SK-N-SH (cell line): ENCODE measurements at regions not wholly inside any gene's neighbourhood (a gene's known extent, or its start where the extent isn't known, plus 50 kb on each side); places are given as distances from the start of the nearest gene placed in this dataset.

Experiments used
- CTCF ChIA-PET: fragments of 300-600, 350-600 bp; formaldehyde crosslinking; extraction: SDS; loops from one replicate; lab custom pipeline; 2021; lab: Yijun Ruan, JAX
- POLR2A ChIA-PET: fragments of 350-600 bp; sonication (Branson Sonifier 250); formaldehyde crosslinking; extraction: SDS; loops from one replicate; lab custom pipeline; 2020; ENCODE audit warnings: antibody characterized with exemption, inconsistent platforms; lab: Yijun Ruan, JAX
- DNase-seq: peaks from one replicate; pipeline ENCODE4 v3.0.0; 2012
- H2AFZ ChIP-seq: fragments of 200-600 bp; sonication (generic); 2 replicates; pipeline ENCODE4 v1.8.1; 2016; ENCODE audit warnings: antibody characterized with exemption, mild to moderate bottlenecking, low read depth
- H3F3A ChIP-seq: fragments of 200-600 bp; sonication (generic); replicated peaks from 2 replicates; pipeline ENCODE3; 2016; ENCODE audit warnings: antibody characterized with exemption, mild to moderate bottlenecking; ENCODE audit not compliant: insufficient read depth
- H3K27ac ChIP-seq, 2 experiments: fragments of 200-500 bp in 1 of 2; fragments of 200-600 bp in 1 of 2; sonication (Bioruptor generic) in 1 of 2; sonication (generic), shearing (Covaris generic) in 1 of 2; 2 replicates each; pipeline versions ENCODE4 v1.5.1 to v1.6.1; 2014 to 2016; ENCODE audit warnings: low read depth in 2 of 2, inconsistent platforms in 1 of 2, low read length in 1 of 2, mild to moderate bottlenecking in 1 of 2, mixed read lengths in 1 of 2
- H3K27me3 ChIP-seq: fragments of 200-600 bp; sonication (generic), shearing (Covaris generic); 2 replicates; pipeline ENCODE4 v1.6.1; 2016; ENCODE audit warnings: mixed run types; ENCODE audit not compliant: insufficient read depth
- H3K36me3 ChIP-seq, 2 experiments: fragments of 200-500 bp in 1 of 2; fragments of 200-600 bp in 1 of 2; sonication (Bioruptor generic) in 1 of 2; sonication (generic) in 1 of 2; replicated peaks in 1 of 2; 2 replicates each; pipeline versions ENCODE3 to v1.5.1; 2014 to 2016; ENCODE audit warnings: low read length in 1 of 2, mild to moderate bottlenecking in 1 of 2; ENCODE audit not compliant: insufficient read depth in 2 of 2, control insufficient read depth in 1 of 2
- H3K4me1 ChIP-seq, 2 experiments: fragments of 200-500 bp in 1 of 2; fragments of 200-600 bp in 1 of 2; sonication (Bioruptor generic) in 1 of 2; sonication (generic), shearing (Covaris generic) in 1 of 2; 2 replicates each; pipeline versions ENCODE4 v1.5.1 to v1.6.1; 2014 to 2016; ENCODE audit warnings: low read depth in 1 of 2, low read length in 1 of 2, mixed run types in 1 of 2; ENCODE audit not compliant: insufficient read depth in 2 of 2, control insufficient read depth in 1 of 2
- H3K4me2 ChIP-seq: fragments of 200-600 bp; sonication (generic), shearing (Covaris generic); 2 replicates; pipeline ENCODE4 v1.6.1; 2017; ENCODE audit warnings: mixed run types
- H3K4me3 ChIP-seq, 2 experiments: fragments of 200-500 bp in 1 of 2; fragments of 200-600 bp in 1 of 2; sonication (Bioruptor generic) in 1 of 2; sonication (generic), shearing (Covaris generic) in 1 of 2; 2 replicates each; pipeline versions ENCODE4 v1.5.1 to v1.8.1; 2014 to 2016; ENCODE audit warnings: low read depth in 2 of 2, inconsistent platforms in 1 of 2, low read length in 1 of 2, mild to moderate bottlenecking in 1 of 2, mixed read lengths in 1 of 2, moderate library complexity in 1 of 2
- H3K79me2 ChIP-seq: fragments of 200-600 bp; sonication (generic); 2 replicates; pipeline ENCODE4 v1.8.1; 2017; ENCODE audit warnings: mild to moderate bottlenecking; ENCODE audit not compliant: insufficient read depth
- H3K9ac ChIP-seq: fragments of 200-600 bp; sonication (generic); 2 replicates; pipeline ENCODE4 v1.6.1; 2017; ENCODE audit warnings: mixed run types
- H3K9me2 ChIP-seq: fragments of 200-600 bp; sonication (generic); 2 replicates; pipeline ENCODE4 v1.6.1; 2017; ENCODE audit warnings: mixed run types
- H3K9me3 ChIP-seq: fragments of 200-600 bp; sonication (generic); 2 replicates; pipeline ENCODE4 v1.6.1; 2017; ENCODE audit warnings: mixed run types, mild to moderate bottlenecking, moderate library complexity
- H4K20me1 ChIP-seq: fragments of 200-600 bp; sonication (generic); 2 replicates; pipeline ENCODE4 v1.6.1; 2017; ENCODE audit warnings: mild to moderate bottlenecking, mixed run types; ENCODE audit not compliant: insufficient read depth
- ELF1 ChIP-seq: IDR thresholded peaks from 2 replicates; pipeline ENCODE4 v1.4.0; 2012
- EP300 ChIP-seq, 2 experiments: IDR thresholded peaks; 2 replicates each; pipeline versions ENCODE4 v1.4.0 to v1.6.1; 2012; ENCODE audit warnings: borderline replicate concordance in 1 of 2, low read depth in 1 of 2, low read length in 1 of 2
- FOSL2 ChIP-seq: IDR thresholded peaks from 2 replicates; pipeline ENCODE4 v1.4.0; 2012; ENCODE audit warnings: low read depth, mild to moderate bottlenecking, moderate library complexity, borderline replicate concordance
- GABPA ChIP-seq: IDR thresholded peaks from 2 replicates; pipeline ENCODE4 v1.4.0; 2012; ENCODE audit warnings: low read depth, mild to moderate bottlenecking
- MEF2A ChIP-seq: IDR thresholded peaks from 2 replicates; pipeline ENCODE4 v1.4.0; 2012; ENCODE audit warnings: low read depth, borderline replicate concordance
- MXI1 ChIP-seq: IDR thresholded peaks from 2 replicates; pipeline ENCODE4 v1.6.1; 2012; ENCODE audit warnings: mild to moderate bottlenecking, low read depth, low read length, improper control_type of control experiment
- NFIC ChIP-seq: IDR thresholded peaks from 2 replicates; pipeline ENCODE4 v1.4.0; 2012; ENCODE audit warnings: borderline replicate concordance
- NRF1 ChIP-seq: IDR thresholded peaks from 2 replicates; pipeline ENCODE4 v1.6.1; 2012; ENCODE audit warnings: low read depth, mild to moderate bottlenecking, low read length
- POLR2AphosphoS5 ChIP-seq: IDR thresholded peaks from 2 replicates; pipeline ENCODE4 v1.6.1; 2012; ENCODE audit warnings: low read depth, low read length
- RAD21 ChIP-seq: IDR thresholded peaks from 2 replicates; pipeline ENCODE4 v1.6.1; 2012; ENCODE audit warnings: mild to moderate bottlenecking, low read length
- SIN3A ChIP-seq: IDR thresholded peaks from 2 replicates; pipeline ENCODE4 v1.6.1; 2012; ENCODE audit warnings: low read depth, mild to moderate bottlenecking, low read length, moderate library complexity, borderline replicate concordance
- SMC3 ChIP-seq: IDR thresholded peaks from 2 replicates; pipeline ENCODE4 v1.6.1; 2012; ENCODE audit warnings: low read depth, low read length, improper control_type of control experiment
- TAF1 ChIP-seq: IDR thresholded peaks from 2 replicates; pipeline ENCODE4 v1.6.1; 2012; ENCODE audit warnings: low read depth, mild to moderate bottlenecking, low read length, moderate library complexity, borderline replicate concordance
- YY1 ChIP-seq: IDR thresholded peaks from 2 replicates; pipeline ENCODE4 v1.4.0; 2012; ENCODE audit warnings: low read depth, mild to moderate bottlenecking
- WGBS: methylation state at CpG from one replicate; pipeline ENCODE4 v1.1.6; 2017; ENCODE audit warnings: low lambda C conversion rate; 5-methylcytosine and 5-hydroxymethylcytosine counted together
- TF ChIP-seq, protein P1 (sequence below): IDR thresholded peaks from 2 replicates; pipeline ENCODE4 v1.4.0; 2012; ENCODE audit warnings: low read depth, borderline replicate concordance
- TF ChIP-seq, protein P2 (sequence below): fragments of 200-600 bp; sonication (generic); IDR thresholded peaks from 2 replicates; pipeline ENCODE4 v1.6.1; 2017; ENCODE audit warnings: antibody characterized with exemption, mild to moderate bottlenecking, moderate library complexity
- TF ChIP-seq, protein P3 (sequence below): fragments of 150-350 bp; IDR thresholded peaks from 2 replicates; pipeline ENCODE4 v1.6.1; 2016; ENCODE audit warnings: mild to moderate bottlenecking, low read depth, low read length

DNA sequence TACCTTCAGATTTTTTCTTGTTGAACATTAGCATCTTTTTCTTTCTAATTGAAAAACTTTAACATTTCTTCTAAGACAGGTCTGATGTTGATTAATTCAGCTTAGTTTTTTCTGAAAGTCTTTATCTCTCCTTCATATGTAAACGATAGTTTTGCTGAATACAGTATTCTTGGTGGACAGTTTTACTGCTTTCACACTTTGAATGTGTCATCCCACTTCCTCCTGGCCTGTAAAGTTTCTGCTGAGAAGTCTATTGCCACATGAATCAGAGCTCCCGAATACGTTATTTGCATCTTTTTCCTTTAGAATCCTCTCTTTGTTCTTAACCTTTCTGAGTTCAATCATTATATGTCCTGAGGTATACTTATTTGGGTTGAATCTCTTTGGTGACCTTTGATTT lies 344.2 kb downstream of the OLFM3 start:
- Histone ChIP-seq H3K4me3 (no peak overlapping the region), H3K36me3 (no peaks in the 10 kb centered on the region), H3K79me2 (no peaks in the 10 kb centered on the region), H3K27me3 (no peaks in the 10 kb centered on the region), H3K9ac (no peak overlapping the region), H4K20me1 (no peaks in the 10 kb centered on the region), H3F3A (no peaks in the 10 kb centered on the region), H3K4me1 (no peaks in the 10 kb centered on the region), H3K9me2 (no peaks in the 10 kb centered on the region), H2AFZ (no peak overlapping the region), H3K9me3 (peaks cover 9% of the 10 kb centered on the region), H3K4me2 (no peak overlapping the region)
- ChIA-PET CTCF (interaction anchor here (2.1 kb wide), 1 partner anchor 540 kb away, joined by 4 read pairs; no protein-coding TSS in a partner anchor), POLR2A (no interaction called here)
- no peak for DNase-seq
- 40% methylated on average over 3 of the region's 3 CpGs for WGBS
- TF ChIP-seq GABPA, result no peak
- no peak for TF ChIP-seq MEF2A
- no peak for TF ChIP-seq POLR2AphosphoS5
- no peak for TF ChIP-seq EP300 (IDR thresholded peaks at IDR 0.05; ENCODE audit: borderline replicate concordance in 1 of 2, low read depth in 1 of 2, low read length in 1 of 2)
- no peak for TF ChIP-seq FOSL2
- no peak for TF ChIP-seq NRF1
- TF ChIP-seq, protein P1, sequence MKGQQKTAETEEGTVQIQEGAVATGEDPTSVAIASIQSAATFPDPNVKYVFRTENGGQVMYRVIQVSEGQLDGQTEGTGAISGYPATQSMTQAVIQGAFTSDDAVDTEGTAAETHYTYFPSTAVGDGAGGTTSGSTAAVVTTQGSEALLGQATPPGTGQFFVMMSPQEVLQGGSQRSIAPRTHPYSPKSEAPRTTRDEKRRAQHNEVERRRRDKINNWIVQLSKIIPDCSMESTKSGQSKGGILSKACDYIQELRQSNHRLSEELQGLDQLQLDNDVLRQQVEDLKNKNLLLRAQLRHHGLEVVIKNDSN, result no peak
- TF ChIP-seq SIN3A, result no peak
- TF ChIP-seq YY1, result no peak
- no peak for TF ChIP-seq NFIC
- TF ChIP-seq MXI1, result no peak
- TF ChIP-seq, all 33 proteins: peak for 0
- H3K27ac ChIP-seq, result no peak overlapping the region

DNA sequence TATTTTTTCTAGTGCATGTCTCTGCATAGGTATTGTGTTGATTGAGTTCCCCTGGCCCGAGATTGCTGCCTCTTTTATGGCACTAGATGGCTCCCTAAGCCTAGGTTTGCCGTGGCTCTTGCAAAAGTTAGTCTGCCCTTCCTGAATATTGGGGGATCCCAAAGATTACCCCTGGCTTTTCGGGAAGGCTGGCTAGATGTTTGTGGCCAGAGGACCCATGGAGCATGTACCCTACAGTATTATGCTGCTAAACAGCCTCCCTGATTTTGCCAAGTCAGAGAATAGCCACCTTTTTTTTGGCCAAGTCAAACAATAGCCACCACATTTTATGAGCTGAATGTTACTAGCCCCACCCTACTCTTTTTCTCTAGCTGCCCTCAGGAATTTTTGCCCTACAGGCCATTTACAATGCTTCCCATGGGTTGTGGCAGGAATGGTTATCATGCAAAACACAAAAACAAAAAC lies 343.2 kb downstream of the OLFM3 start:
- H3K4me1 ChIP-seq, result no peaks in the 10 kb centered on the region
- H4K20me1 ChIP-seq, result no peaks in the 10 kb centered on the region
- no peaks in the 10 kb centered on the region for H3K27me3 ChIP-seq
- CTCF ChIA-PET, result interaction anchor here (2.1 kb wide), 1 partner anchor 539 kb away, joined by 4 read pairs; no protein-coding TSS in a partner anchor
- H3K4me3 ChIP-seq, result no peak overlapping the region
- no peaks in the 10 kb centered on the region for H3K79me2 ChIP-seq
- no peaks in the 10 kb centered on the region for H3F3A ChIP-seq
- no peak overlapping the region for H3K4me2 ChIP-seq
- TF ChIP-seq, protein P2, sequence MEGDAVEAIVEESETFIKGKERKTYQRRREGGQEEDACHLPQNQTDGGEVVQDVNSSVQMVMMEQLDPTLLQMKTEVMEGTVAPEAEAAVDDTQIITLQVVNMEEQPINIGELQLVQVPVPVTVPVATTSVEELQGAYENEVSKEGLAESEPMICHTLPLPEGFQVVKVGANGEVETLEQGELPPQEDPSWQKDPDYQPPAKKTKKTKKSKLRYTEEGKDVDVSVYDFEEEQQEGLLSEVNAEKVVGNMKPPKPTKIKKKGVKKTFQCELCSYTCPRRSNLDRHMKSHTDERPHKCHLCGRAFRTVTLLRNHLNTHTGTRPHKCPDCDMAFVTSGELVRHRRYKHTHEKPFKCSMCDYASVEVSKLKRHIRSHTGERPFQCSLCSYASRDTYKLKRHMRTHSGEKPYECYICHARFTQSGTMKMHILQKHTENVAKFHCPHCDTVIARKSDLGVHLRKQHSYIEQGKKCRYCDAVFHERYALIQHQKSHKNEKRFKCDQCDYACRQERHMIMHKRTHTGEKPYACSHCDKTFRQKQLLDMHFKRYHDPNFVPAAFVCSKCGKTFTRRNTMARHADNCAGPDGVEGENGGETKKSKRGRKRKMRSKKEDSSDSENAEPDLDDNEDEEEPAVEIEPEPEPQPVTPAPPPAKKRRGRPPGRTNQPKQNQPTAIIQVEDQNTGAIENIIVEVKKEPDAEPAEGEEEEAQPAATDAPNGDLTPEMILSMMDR, result peak; percentile 58
- no peak for TF ChIP-seq ELF1
- no peak for TF ChIP-seq TAF1
- TF ChIP-seq RAD21, result peak; percentile 55
- peak; percentile 38; the same call in 1 of the 2 replicates for TF ChIP-seq SMC3
- TF ChIP-seq SIN3A, result no peak
- TF ChIP-seq, protein P3, sequence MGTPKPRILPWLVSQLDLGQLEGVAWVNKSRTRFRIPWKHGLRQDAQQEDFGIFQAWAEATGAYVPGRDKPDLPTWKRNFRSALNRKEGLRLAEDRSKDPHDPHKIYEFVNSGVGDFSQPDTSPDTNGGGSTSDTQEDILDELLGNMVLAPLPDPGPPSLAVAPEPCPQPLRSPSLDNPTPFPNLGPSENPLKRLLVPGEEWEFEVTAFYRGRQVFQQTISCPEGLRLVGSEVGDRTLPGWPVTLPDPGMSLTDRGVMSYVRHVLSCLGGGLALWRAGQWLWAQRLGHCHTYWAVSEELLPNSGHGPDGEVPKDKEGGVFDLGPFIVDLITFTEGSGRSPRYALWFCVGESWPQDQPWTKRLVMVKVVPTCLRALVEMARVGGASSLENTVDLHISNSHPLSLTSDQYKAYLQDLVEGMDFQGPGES, result no peak
- no peak for TF ChIP-seq EP300 (IDR thresholded peaks at IDR 0.05; ENCODE audit: borderline replicate concordance in 1 of 2, low read depth in 1 of 2, low read length in 1 of 2)
- no peak overlapping the region for H3K27ac ChIP-seq
- no peak overlapping the region for H3K9ac ChIP-seq
- 13% methylated on average over 3 of the region's 3 CpGs for WGBS
- H3K9me3 ChIP-seq, result peaks cover 9% of the 10 kb centered on the region
- no peak overlapping the region for H2AFZ ChIP-seq
- H3K36me3 ChIP-seq, result no peaks in the 10 kb centered on the region
- DNase-seq, result no peak
- no peaks in the 10 kb centered on the region for H3K9me2 ChIP-seq
- POLR2A ChIA-PET, result no interaction called here
